ENCODE measurements at regions not wholly inside any gene's neighbourhood (a gene's known extent, or its start where the extent isn't known, plus 50 kb on each side); places are given as distances from the start of the nearest gene placed in this dataset.

- no peak for DNase-seq
These were observed 329.7 kb downstream of the MAFB start for GRCh38 chr20:40359131-40359912.

GRCh38 chr20:40354880-40355279, 334.2 kb downstream of the MAFB start:
- DNase-seq: no peak

- no peak for DNase-seq
These were observed 345.6 kb downstream of the MAFB start for GRCh38 chr20:40343390-40343789.

DNA sequence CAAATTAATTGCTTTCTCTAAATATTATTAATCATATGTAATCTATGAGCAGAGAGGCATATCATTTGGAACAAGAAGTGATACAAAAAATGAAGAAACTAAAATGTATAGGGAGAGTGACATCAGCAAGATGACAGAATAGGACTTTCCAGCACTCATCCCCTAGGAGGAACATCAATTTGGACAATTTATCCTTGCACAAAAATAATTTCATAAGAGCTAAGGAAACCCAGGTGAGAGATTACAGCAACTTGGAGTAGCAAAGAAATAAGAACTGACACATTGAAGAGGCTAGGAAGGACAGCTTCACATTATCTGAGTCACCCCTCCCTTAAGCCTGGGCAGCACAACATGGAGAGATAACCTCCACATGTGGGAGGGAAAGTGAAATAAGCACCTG, 347.5 kb downstream of the MAFB start:
- no peak for DNase-seq

DNA sequence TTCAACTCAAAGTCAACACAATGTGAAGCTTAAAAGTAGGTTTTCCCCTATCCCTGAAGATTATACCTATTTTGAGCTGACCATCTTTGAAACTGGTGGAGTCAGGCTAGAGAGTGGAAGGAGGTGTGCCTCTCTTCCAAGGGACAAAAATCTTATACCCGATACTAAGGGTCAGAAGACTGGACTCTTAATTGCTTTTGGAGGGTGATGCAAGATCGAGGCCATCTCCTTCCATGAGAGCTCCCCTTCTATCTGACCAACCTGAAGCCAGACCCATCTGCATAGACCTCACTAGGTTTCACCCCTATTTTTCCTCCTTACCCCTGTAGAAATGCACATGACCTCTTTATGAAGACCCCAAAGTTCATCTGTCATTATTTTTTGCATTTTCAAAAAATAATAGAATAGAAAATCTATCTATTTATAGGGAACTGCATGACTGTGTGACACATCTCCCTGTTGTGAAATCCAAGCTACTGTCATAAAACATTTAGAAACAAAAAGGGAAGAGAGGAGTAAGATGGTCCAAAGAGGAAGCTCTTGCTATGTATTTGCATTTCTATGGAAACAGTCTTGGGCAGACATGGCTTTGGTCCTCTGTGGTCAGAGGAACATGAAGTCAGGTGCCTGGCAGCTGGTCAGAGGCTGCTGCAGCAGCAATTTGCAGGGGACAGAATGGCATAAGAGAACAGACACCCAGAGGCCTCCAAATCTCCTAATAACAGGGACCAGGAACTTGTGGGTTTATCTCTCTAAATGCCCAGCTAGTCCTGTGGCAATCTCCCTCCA, 349.2 kb downstream of the MAFB start:
- no peak for DNase-seq

GRCh38 chr20:40336533-40336932, 352.5 kb downstream of the MAFB start:
- DNase-seq: no peak

- no peak for DNase-seq
These were observed 353.1 kb downstream of the MAFB start for GRCh38 chr20:40335901-40336351.

GRCh38 chr20:40335437-40335836, 353.6 kb downstream of the MAFB start:
- DNase-seq: no peak

GRCh38 chr20:40333591-40333990, 355.4 kb downstream of the MAFB start:
- no peak for DNase-seq

DNA sequence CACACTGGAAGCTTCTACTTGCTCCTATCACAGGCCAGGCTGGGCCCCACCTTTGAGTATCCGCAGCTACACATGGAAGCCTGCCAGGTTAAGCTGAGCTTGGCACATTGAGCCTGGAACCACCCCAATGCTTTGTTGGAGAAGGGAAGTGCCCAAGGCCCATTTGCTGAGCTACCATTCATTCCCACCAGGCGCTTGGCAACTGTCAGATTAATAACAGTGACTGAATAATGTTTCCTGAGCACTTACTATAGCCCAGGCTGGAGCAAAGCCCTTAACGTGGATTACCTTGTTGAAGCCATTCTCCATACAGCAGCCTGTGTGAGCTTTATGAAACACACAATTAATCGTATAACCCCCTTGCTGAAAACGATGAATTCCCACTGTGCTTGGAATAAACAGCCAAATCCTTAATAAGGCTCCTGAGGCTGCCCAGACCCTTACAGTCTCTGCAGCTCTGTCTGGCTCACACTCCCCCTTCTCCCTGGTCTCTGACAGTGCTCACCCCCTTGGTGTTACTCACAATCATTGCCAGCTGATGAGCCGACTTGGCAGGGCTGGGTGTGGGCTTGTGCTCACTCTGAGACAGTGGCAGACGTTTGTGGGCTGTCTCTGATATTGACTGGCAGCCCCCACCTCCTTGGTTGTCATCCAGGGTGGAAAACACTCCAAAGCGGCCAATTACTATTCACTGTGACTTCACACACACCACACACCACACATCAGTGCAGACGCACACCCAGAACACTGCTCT, 357.1 kb downstream of the MAFB start:
- DNase-seq: no peak

DNA sequence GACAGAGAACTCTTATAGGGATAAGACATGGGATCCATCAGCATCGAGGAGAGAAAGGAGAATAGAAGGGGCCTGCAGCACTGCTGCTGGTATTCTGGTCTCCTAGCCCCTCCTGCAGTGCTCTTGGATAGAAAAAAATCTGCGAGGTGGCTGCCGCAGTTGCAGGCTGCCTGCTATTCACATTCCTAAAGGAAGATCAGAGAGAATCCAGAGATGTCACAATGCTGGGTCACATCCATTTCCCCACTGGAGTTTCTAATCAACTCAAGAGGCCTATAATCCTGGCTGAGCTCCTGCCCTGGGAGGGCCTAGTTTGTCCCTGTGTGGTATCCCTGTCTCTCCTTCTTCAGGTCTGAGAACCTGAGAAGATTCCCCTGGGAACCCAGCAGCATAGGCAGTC, 357.8 kb downstream of the MAFB start:
- no peak for DNase-seq

DNA sequence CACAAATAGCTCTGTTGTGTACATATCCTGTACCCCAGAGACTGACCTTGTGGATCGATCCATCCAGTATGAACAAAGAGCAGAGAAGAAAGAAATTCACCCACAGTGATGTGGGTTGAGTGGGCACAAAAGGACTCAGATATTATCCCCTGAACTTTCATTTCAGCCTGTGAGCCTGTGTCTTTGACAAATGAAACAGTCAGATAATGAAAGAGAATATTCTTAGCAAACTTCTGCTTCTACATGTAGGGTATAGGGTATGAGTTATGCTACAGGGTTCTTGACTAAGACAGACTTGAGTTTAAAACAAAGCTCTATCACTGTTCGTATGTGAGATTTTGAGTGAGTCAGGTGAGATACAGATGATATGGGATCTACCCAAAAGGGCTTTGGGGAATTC, 359.7 kb downstream of the MAFB start:
- DNase-seq: no peak

- no peak for DNase-seq
These were observed 362.3 kb downstream of the MAFB start for GRCh38 chr20:40326784-40327183.

DNA sequence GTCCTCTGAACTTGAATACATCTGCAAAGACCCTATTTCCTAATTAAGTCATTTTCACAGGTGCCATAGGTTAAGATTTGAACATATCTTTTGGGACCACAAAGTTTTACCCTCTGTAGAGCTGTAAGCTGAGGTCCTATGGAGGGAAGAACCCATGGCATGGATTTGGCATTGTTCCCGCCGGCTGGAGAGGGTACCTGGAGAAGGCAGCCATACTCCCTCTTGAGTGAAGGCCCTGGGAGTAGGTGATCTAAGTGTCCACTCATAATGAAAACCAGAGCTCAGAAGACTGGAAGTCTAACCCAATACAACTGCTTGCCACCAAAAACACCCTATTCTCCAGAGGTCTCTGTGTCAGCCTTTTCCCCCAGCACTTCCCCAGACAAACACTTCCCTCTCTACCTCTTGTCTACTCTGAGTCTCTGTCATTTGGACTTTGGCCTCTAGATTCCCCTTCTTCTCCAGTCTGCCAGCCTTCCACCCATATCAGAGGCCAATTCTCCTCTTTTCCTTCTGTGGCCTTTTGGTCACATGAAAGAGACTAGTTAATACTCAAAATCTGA, 363.9 kb downstream of the MAFB start:
- no peak for DNase-seq

DNA sequence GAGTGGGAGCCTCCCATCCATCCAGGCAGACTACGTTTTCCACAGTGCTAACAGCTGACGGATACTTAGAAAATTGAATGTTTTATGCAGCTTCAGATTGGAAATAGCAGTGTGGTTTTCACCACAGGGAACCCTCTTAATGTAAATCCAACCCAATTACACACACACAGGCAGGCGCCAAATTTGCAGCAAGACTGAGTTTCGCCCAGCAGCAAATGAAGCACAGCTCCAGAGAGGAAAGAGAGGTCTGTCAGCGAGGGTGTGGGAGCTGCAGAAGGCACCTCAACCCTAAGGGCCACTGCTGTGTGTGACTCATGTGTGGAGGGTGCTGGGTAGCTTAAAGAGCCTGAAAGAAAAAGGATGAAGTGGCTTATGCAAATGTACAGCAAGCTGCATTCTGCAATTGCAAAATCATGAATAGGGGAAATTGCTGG, 365.7 kb downstream of the MAFB start:
- DNase-seq: no peak

DNA sequence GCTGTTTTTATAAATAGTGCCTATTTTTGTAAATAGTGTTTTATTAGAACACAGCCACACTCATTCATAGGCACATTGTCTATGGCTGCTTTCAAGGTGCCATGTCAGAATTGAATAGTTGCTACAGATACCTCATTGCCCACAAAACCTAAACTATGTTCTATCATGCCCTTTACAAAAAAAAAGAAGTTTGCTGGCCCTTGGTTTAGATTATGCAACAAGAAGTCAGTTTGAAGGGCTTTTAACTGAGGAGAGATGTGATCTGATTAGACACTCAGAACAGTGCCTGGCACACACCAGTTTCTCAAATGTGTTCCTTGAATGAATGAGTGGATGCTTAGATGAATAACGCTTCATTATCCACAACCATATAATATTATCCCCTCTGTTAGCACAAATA, 366.1 kb downstream of the MAFB start:
- no peak for DNase-seq

GRCh38 chr20:40320517-40321011, 368.5 kb downstream of the MAFB start:
- DNase-seq: no peak

DNA sequence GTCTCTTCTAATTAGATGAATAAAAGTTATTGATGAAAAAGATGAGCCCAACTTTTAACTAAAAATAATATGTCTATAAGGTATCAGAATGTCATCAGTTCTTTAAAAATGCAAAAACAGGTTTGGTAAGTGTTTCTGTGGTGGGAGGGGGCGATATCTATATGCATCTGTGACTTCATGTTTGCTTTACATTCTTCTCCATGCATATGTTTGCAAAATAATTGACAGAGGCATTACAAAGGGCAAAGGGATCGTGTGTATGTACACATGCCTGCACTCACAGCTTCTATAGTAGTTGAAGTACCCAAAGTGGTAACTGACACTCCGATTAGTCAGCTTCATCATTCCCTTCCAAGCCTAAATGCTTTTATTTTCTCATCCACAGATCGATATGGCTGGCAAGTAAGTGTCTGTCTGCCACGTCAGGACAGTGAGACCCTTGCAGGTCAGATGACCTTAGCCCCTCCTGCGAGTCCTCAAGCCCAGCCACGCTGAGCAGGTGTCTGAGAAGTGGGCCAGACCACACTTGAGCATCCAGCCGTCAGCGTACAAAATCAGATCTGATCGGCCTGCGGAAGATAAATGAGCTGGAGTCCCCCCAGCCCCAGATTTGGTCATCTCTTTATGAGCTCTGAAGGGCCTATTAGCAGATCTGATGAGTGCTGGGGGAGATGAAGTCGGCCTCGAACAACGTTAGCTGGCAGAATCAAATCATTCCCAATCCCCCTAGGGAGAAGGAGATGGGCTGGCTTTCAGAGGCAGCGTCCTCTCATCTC, 369.1 kb downstream of the MAFB start:
- no peak for DNase-seq

GRCh38 chr20:40319056-40319455, 370.0 kb downstream of the MAFB start:
- DNase-seq: no peak

DNA sequence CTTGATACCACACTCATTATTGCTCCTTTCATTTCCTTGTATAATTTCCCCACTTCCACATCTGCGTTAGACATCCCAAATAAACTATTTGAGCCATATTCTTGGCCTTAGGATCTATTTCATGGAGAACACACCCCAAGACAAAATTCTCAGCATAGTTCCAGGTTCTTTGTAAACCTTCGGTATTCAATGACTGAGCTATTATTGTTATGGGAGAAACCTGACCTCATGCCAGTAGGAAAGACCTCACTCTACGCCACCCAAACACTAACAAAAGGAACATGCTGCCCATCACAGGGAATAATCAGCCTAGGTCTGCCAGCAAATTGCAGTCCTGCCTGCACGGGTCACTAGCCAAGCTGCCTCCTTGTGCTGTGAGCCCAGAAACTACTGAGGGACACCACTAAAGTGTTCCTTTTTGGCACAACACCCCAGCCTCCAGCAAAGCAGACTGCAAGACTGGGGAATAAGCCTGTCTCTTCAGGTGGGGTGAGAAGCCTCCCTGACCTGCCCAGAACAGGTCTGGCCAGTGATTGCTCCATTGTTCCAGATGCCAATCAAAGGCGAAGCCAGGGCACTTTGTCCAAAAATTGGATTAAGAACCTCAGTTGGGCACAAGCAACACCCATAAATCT, 371.8 kb downstream of the MAFB start:
- DNase-seq: no peak

GRCh38 chr20:40314278-40314677, 374.8 kb downstream of the MAFB start:
- DNase-seq: no peak

GRCh38 chr20:40313730-40314129, 375.3 kb downstream of the MAFB start:
- no peak for DNase-seq
